ENCODE measurements at regions not wholly inside any gene's neighbourhood (a gene's known extent, or its start where the extent isn't known, plus 50 kb on each side); places are given as distances from the start of the nearest gene placed in this dataset.

- TF ChIP-seq ATAD3A (CRISPR knock-in tag; IDR thresholded peaks at IDR 0.05), result no peak
- peak; percentile 92 for TF ChIP-seq FOXJ3 (CRISPR knock-in tag; IDR thresholded peaks at IDR 0.05; ENCODE audit: borderline replicate concordance)
- TF ChIP-seq ZNF260 (CRISPR knock-in tag; IDR thresholded peaks at IDR 0.05; ENCODE audit: borderline replicate concordance, low read depth), result no peak
- TF ChIP-seq ZBTB4 (CRISPR knock-in tag; IDR thresholded peaks at IDR 0.05; ENCODE audit: borderline replicate concordance), result no peak
- no peak for TF ChIP-seq NCOA1 (CRISPR knock-in tag; IDR thresholded peaks at IDR 0.05)
- no peak for TF ChIP-seq ZNF160 (CRISPR knock-in tag; IDR thresholded peaks at IDR 0.05)
- TF ChIP-seq GATAD2A (CRISPR knock-in tag; IDR thresholded peaks at IDR 0.05), result peak; percentile 85
- peak; percentile 62 for TF ChIP-seq SOX5 (CRISPR knock-in tag; IDR thresholded peaks at IDR 0.05; ENCODE audit: borderline replicate concordance)
- no peak for TF ChIP-seq ZFP37 (CRISPR knock-in tag; IDR thresholded peaks at IDR 0.05; ENCODE audit: borderline replicate concordance)
- TF ChIP-seq ZNF136 (CRISPR knock-in tag; IDR thresholded peaks at IDR 0.05; ENCODE audit: low read depth), result no peak; the same call in 1 of the 2 replicates
- no peak for TF ChIP-seq ZNF256 (CRISPR knock-in tag; conservative IDR thresholded peaks at IDR 0.05)
- no peak for TF ChIP-seq GZF1 (CRISPR knock-in tag; IDR thresholded peaks at IDR 0.05)
- TF ChIP-seq NFIC (IDR thresholded peaks at IDR 0.05; ENCODE audit: low read length), result peak; percentile 32; the same call in 1 of the 2 replicates
- TF ChIP-seq ZFP41 (CRISPR knock-in tag; IDR thresholded peaks at IDR 0.05; ENCODE audit: borderline replicate concordance), result no peak
- TF ChIP-seq GRHL1 (CRISPR knock-in tag; conservative IDR thresholded peaks at IDR 0.05), result no peak
- TF ChIP-seq TRIM22 (IDR thresholded peaks at IDR 0.05), result no peak
- TF ChIP-seq ZNF577 (CRISPR knock-in tag; IDR thresholded peaks at IDR 0.05; ENCODE audit: borderline replicate concordance, low read depth), result no peak
- peak; percentile 57; the same call in 1 of the 2 replicates for TF ChIP-seq ZNF414 (CRISPR knock-in tag; IDR thresholded peaks at IDR 0.05)
- TF ChIP-seq ZMYM2 (CRISPR knock-in tag; IDR thresholded peaks at IDR 0.05), result peak; percentile 75; the same call in 1 of the 2 replicates
Measured at GRCh38 chr9:14967450-14968321, 57.5 kb upstream of the FREM1 start (continued).

Data from HepG2 (cell line).